ENCODE measurements at regions not wholly inside any gene's neighbourhood (a gene's known extent, or its start where the extent isn't known, plus 50 kb on each side); places are given as distances from the start of the nearest gene placed in this dataset.

DNA sequence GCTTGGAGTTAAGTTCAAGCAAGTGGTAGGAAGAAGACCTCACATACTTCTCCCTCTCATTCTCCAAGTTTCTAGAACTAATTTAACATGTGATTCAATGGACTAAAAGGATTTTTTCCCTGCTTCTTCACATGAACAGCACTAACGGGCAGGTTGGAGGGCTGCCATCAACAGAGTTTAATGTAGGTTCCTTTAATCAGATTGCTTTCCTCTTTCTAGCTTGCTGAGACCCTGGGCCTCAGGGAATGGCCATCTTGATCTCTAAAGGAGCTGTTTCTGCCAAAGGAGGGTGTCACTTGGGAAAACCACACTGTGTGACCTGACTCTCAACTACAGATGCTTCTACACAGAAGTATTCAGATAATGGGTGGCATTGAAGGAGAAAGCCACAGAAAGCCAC is 223.3 kb downstream of the PIK3R1 start:
- TF ChIP-seq POLR2A (IDR thresholded peaks at IDR 0.05), result no peak
- TF ChIP-seq, protein P1, sequence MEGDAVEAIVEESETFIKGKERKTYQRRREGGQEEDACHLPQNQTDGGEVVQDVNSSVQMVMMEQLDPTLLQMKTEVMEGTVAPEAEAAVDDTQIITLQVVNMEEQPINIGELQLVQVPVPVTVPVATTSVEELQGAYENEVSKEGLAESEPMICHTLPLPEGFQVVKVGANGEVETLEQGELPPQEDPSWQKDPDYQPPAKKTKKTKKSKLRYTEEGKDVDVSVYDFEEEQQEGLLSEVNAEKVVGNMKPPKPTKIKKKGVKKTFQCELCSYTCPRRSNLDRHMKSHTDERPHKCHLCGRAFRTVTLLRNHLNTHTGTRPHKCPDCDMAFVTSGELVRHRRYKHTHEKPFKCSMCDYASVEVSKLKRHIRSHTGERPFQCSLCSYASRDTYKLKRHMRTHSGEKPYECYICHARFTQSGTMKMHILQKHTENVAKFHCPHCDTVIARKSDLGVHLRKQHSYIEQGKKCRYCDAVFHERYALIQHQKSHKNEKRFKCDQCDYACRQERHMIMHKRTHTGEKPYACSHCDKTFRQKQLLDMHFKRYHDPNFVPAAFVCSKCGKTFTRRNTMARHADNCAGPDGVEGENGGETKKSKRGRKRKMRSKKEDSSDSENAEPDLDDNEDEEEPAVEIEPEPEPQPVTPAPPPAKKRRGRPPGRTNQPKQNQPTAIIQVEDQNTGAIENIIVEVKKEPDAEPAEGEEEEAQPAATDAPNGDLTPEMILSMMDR (IDR thresholded peaks at IDR 0.05), result no peak

Data from lower leg skin (tissue), 3 donors.